Activated naive CD4-positive, alpha-beta T cell treated with anti-CD3 and anti-CD28 coated beads, Interleukin-2, amount 50 U/mL, for 72 hours (primary cell): ENCODE measurements at regions not wholly inside any gene's neighbourhood (a gene's known extent, or its start where the extent isn't known, plus 50 kb on each side); places are given as distances from the start of the nearest gene placed in this dataset.

Experiments used
- ATAC-seq, 2 donors: fragments of 150-1000 bp; cut with Tn5 transposase; 2 replicates each; pipeline ENCODE4 v1.10.0; 2021; ENCODE audit warnings: mild to moderate bottlenecking in 2 of 2, moderate library complexity in 2 of 2
- DNase-seq, 2 donors: peaks; one replicate each; pipeline ENCODE4 v3.0.0; 2021 to 2022; ENCODE audit warnings: low spot score in 2 of 2
- H3K27ac Mint-ChIP-seq, 2 donors: one replicate each; pipeline ENCODE4 v1.8.0; 2022; ENCODE audit warnings: mild to moderate bottlenecking in 2 of 2, mixed read lengths in 2 of 2
- H3K36me3 Mint-ChIP-seq, 2 donors: one replicate each; pipeline ENCODE4 v1.8.0; 2022; ENCODE audit warnings: mixed read lengths in 2 of 2
- H3K9me3 Mint-ChIP-seq, 2 donors: one replicate each; pipeline ENCODE4 v1.8.0; 2022; ENCODE audit warnings: mixed read lengths in 2 of 2

GRCh38 chr7:106812027-106812643 is 52.9 kb upstream of the PIK3CG start:
- Mint-ChIP-seq H3K9me3 (peaks cover 0 to 3% of the 10 kb centered on the region in 2 donors), H3K36me3 (no peaks in the 10 kb centered on the region), H3K27ac (no peak overlapping the region)
- ATAC-seq (no peak), DNase-seq (no peak)

- DNase-seq (no peak), ATAC-seq (no peak)
- H3K27ac Mint-ChIP-seq, result no peak overlapping the region
- H3K9me3 Mint-ChIP-seq, result peaks cover 0 to 3% of the 10 kb centered on the region in 2 donors
- H3K36me3 Mint-ChIP-seq, result no peaks in the 10 kb centered on the region
Observed at GRCh38 chr7:106813705-106814305, 51.3 kb upstream of the PIK3CG start.

GRCh38 chr7:106814887-106815286 is 50.2 kb upstream of the PIK3CG start:
- no peaks in the 10 kb centered on the region for H3K36me3 Mint-ChIP-seq
- H3K9me3 Mint-ChIP-seq, result peaks cover 0 to 3% of the 10 kb centered on the region in 2 donors
- ATAC-seq (no peak), DNase-seq (no peak)
- H3K27ac Mint-ChIP-seq, result no peak overlapping the region
